SU-DHL-6 (cell line): ENCODE measurements at regions not wholly inside any gene's neighbourhood (a gene's known extent, or its start where the extent isn't known, plus 50 kb on each side); places are given as distances from the start of the nearest gene placed in this dataset.

ENCODE experiments used
- EZH2phosphoT487 ChIP-seq: fragments of 200-600 bp; sonication (generic), shearing (Covaris generic); conservative IDR thresholded peaks from 2 replicates; pipeline ENCODE4 v1.6.1; 2018; ENCODE audit warnings: mild to moderate bottlenecking, antibody characterized with exemption, low read length, moderate library complexity, mixed read lengths
- TF ChIP-seq, protein P1 (sequence below): fragments of 200-600 bp; sonication (generic); IDR thresholded peaks from one replicate; pipeline ENCODE4 v1.5.1; 2017; ENCODE audit warnings: antibody characterized with exemption, mild to moderate bottlenecking, low read length, moderate library complexity; ENCODE audit not compliant: insufficient read depth, poor library complexity, severe bottlenecking

DNA sequence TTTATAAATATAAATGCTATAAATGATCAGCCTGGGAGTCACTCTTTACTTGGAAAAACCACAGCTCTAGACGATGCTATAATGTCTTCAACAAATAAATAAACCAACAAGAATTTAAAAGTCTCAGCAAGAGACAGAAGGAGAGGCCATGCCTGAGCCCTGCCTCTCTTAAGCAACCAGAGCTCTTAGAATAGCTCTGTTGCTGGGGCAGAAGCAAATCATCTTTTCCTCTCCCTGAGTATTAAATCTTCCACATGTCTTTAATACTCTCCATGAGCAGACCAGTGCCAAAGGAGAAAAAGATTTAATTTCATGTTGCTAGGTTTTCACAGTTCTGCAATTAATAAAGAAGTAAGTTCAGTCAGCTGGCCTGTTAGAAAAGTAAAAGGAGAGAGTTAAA, 408.0 kb upstream of the SLC30A5 start:
- TF ChIP-seq, protein P1, sequence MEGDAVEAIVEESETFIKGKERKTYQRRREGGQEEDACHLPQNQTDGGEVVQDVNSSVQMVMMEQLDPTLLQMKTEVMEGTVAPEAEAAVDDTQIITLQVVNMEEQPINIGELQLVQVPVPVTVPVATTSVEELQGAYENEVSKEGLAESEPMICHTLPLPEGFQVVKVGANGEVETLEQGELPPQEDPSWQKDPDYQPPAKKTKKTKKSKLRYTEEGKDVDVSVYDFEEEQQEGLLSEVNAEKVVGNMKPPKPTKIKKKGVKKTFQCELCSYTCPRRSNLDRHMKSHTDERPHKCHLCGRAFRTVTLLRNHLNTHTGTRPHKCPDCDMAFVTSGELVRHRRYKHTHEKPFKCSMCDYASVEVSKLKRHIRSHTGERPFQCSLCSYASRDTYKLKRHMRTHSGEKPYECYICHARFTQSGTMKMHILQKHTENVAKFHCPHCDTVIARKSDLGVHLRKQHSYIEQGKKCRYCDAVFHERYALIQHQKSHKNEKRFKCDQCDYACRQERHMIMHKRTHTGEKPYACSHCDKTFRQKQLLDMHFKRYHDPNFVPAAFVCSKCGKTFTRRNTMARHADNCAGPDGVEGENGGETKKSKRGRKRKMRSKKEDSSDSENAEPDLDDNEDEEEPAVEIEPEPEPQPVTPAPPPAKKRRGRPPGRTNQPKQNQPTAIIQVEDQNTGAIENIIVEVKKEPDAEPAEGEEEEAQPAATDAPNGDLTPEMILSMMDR: no peak
- no peak for TF ChIP-seq EZH2phosphoT487
